ENCODE measurements at regions not wholly inside any gene's neighbourhood (a gene's known extent, or its start where the extent isn't known, plus 50 kb on each side); places are given as distances from the start of the nearest gene placed in this dataset.

- Histone ChIP-seq H3K36me3 (ENCODE audit: control insufficient read depth in 1 of 2, insufficient read depth in 2 of 2, low read length in 2 of 2) (no peaks in the 10 kb centered on the region), H3K9ac (ENCODE audit: low read length) (no peak overlapping the region), H4K20me1 (ENCODE audit: insufficient read depth) (no peaks in the 10 kb centered on the region), H3K9me3 (ENCODE audit: control insufficient read depth in 1 of 2, insufficient read depth in 1 of 2, low read depth in 1 of 2, low read length in 2 of 2) (no peaks in the 10 kb centered on the region), H3K4me1 (ENCODE audit: control insufficient read depth in 1 of 2, insufficient read depth in 2 of 2, low read length in 2 of 2) (no peaks in the 10 kb centered on the region), H3K4me3 (replicated peaks in 1 of 2; ENCODE audit: low read depth in 1 of 2, low read length in 2 of 2) (no peak overlapping the region), H3K27me3 (ENCODE audit: insufficient read depth, low read length) (no peaks in the 10 kb centered on the region), H3K79me2 (ENCODE audit: insufficient read depth, low read length) (no peaks in the 10 kb centered on the region), H2AFZ (ENCODE audit: low read depth, low read length, poor library complexity, severe bottlenecking) (no peak overlapping the region), H3K4me2 (ENCODE audit: low read length) (no peak overlapping the region), H3K27ac (ENCODE audit: low read depth, low read length) (no peak overlapping the region), H3K9me2 (ENCODE audit: insufficient read depth) (no peaks in the 10 kb centered on the region)
- DNase-seq (ENCODE audit: low read depth, low spot score) (no peak), ATAC-seq (no peak)
- TF ChIP-seq JUND (IDR thresholded peaks at IDR 0.05): no peak
- TF ChIP-seq YY1 (IDR thresholded peaks at IDR 0.05; ENCODE audit: extremely low read depth, insufficient replicate concordance, low read depth, low read length): no peak
- TF ChIP-seq RAD21 (IDR thresholded peaks at IDR 0.05; ENCODE audit: low read depth): no peak
- no peak for TF ChIP-seq SIN3A (IDR thresholded peaks at IDR 0.05; ENCODE audit: low read depth)
- no peak for TF ChIP-seq MAX (IDR thresholded peaks at IDR 0.05)
- no TSS peak for BruUV-seq (replicated peaks)
- ChIA-PET RAD21 (ENCODE audit: low non-redundant PET in 1 of 2, low total read pairs in 2 of 2, uncharacterized antibody in 2 of 2, unreplicated experiment in 2 of 2) (no interaction called here), CTCF (no interaction called here), POLR2A (no interaction called here)
- intact Hi-C loops (cut with micrococcal nuclease): no loop called here
These were observed 88.9 kb upstream of the FOXQ1 start for GRCh38 chr6:1222728-1223595.

GRCh38 chr6:1217396-1217795 is 94.5 kb upstream of the FOXQ1 start:
- Histone ChIP-seq H3K4me2 (ENCODE audit: low read length) (no peak overlapping the region), H3K36me3 (ENCODE audit: control insufficient read depth in 1 of 2, insufficient read depth in 2 of 2, low read length in 2 of 2) (no peaks in the 10 kb centered on the region), H3K27me3 (ENCODE audit: insufficient read depth, low read length) (no peaks in the 10 kb centered on the region), H3K9me3 (ENCODE audit: control insufficient read depth in 1 of 2, insufficient read depth in 1 of 2, low read depth in 1 of 2, low read length in 2 of 2) (no peaks in the 10 kb centered on the region), H3K4me1 (ENCODE audit: control insufficient read depth in 1 of 2, insufficient read depth in 2 of 2, low read length in 2 of 2) (no peaks in the 10 kb centered on the region), H3K27ac (ENCODE audit: low read depth, low read length) (no peak overlapping the region), H2AFZ (ENCODE audit: low read depth, low read length, poor library complexity, severe bottlenecking) (no peak overlapping the region), H4K20me1 (ENCODE audit: insufficient read depth) (no peaks in the 10 kb centered on the region), H3K9me2 (ENCODE audit: insufficient read depth) (no peaks in the 10 kb centered on the region), H3K4me3 (replicated peaks in 1 of 2; ENCODE audit: low read depth in 1 of 2, low read length in 2 of 2) (no peak overlapping the region), H3K79me2 (ENCODE audit: insufficient read depth, low read length) (no peaks in the 10 kb centered on the region), H3K9ac (ENCODE audit: low read length) (no peak overlapping the region)
- TF ChIP-seq SP1 (IDR thresholded peaks at IDR 0.05; ENCODE audit: low read depth) (no peak), EZH2phosphoT487 (IDR thresholded peaks at IDR 0.05; ENCODE audit: borderline replicate concordance) (no peak), FOSL1 (IDR thresholded peaks at IDR 0.05; ENCODE audit: low read depth) (no peak), JUND (IDR thresholded peaks at IDR 0.05) (no peak), RAD21 (IDR thresholded peaks at IDR 0.05; ENCODE audit: low read depth) (no peak), POLR2AphosphoS5 (IDR thresholded peaks at IDR 0.05; ENCODE audit: low read depth, low read length) (no peak), ELF1 (IDR thresholded peaks at IDR 0.05; ENCODE audit: borderline replicate concordance, low read depth) (no peak), ATF3 (IDR thresholded peaks at IDR 0.05) (no peak), EZH2 (IDR thresholded peaks at IDR 0.05) (no peak), POLR2A (IDR thresholded peaks at IDR 0.05; ENCODE audit: borderline replicate concordance, extremely low read depth, insufficient read depth, insufficient read length) (no peak), YY1 (IDR thresholded peaks at IDR 0.05; ENCODE audit: extremely low read depth, insufficient replicate concordance, low read depth, low read length) (no peak), ZFX (IDR thresholded peaks at IDR 0.05) (no peak), SRF (IDR thresholded peaks at IDR 0.05; ENCODE audit: low read depth) (no peak), ZNF274 (IDR thresholded peaks at IDR 0.05; ENCODE audit: low read depth, low read length) (no peak), CEBPB (IDR thresholded peaks at IDR 0.05; ENCODE audit: low read depth) (no peak), CTCF (IDR thresholded peaks at IDR 0.05 in 2 of 3, conservative IDR thresholded peaks at IDR 0.05 in 1 of 3; ENCODE audit: borderline replicate concordance in 1 of 3, insufficient read depth in 1 of 3, low read depth in 2 of 3, low read length in 2 of 3) (no peak)
- ChIA-PET CTCF (no interaction called here), POLR2A (no interaction called here), RAD21 (ENCODE audit: low non-redundant PET in 1 of 2, low total read pairs in 2 of 2, uncharacterized antibody in 2 of 2, unreplicated experiment in 2 of 2) (no interaction called here)
- DNase-seq (ENCODE audit: low read depth, low spot score): no peak
- no TSS peak for BruUV-seq (replicated peaks)
- intact Hi-C loops (cut with micrococcal nuclease): no loop called here
- ATAC-seq: no peak
